Cardiac fibroblast (primary cell): ENCODE measurements at regions not wholly inside any gene's neighbourhood (a gene's known extent, or its start where the extent isn't known, plus 50 kb on each side); places are given as distances from the start of the nearest gene placed in this dataset.

ENCODE experiments used
- DNase-seq, 2 donors: peaks; one replicate each; pipeline versions ENCODE4 v3.0.0 to v3.0.0-alpha.2; 2010; ENCODE audit warnings: low read depth in 2 of 2
- H3K4me3 ChIP-seq, 2 donors: replicated peaks in 1 of 2; 1 replicate in 1 of 2; 2 replicates in 1 of 2; pipeline ENCODE4 v1.5.1; 2011; ENCODE audit warnings: low read depth in 2 of 2, low read length in 2 of 2, mild to moderate bottlenecking in 2 of 2, moderate library complexity in 1 of 2
- CTCF ChIP-seq: IDR thresholded peaks from one replicate; pipeline ENCODE4 v1.5.1; 2011; ENCODE audit warnings: low read depth, mild to moderate bottlenecking, low read length, inconsistent platforms

GRCh38 chr2:60359569-60359968 is 193.9 kb downstream of the BCL11A start:
- no peak overlapping the region for H3K4me3 ChIP-seq
- no peak for TF ChIP-seq CTCF
- no peak for DNase-seq

GRCh38 chr2:60358476-60358875 is 195.0 kb downstream of the BCL11A start:
- no peak for TF ChIP-seq CTCF
- DNase-seq, result no peak
- no peak overlapping the region for H3K4me3 ChIP-seq

- no peak for TF ChIP-seq CTCF
- no peak overlapping the region for H3K4me3 ChIP-seq
- DNase-seq, result no peak
These were observed 195.5 kb downstream of the BCL11A start for GRCh38 chr2:60357996-60358395.

GRCh38 chr2:60356346-60356745 is 197.1 kb downstream of the BCL11A start:
- no peak for DNase-seq
- no peak overlapping the region for H3K4me3 ChIP-seq
- no peak for TF ChIP-seq CTCF

- no peak for TF ChIP-seq CTCF
- DNase-seq, result no peak
- H3K4me3 ChIP-seq, result no peak overlapping the region
These were observed 197.6 kb downstream of the BCL11A start for GRCh38 chr2:60355849-60356261.

GRCh38 chr2:60354713-60355112 is 198.7 kb downstream of the BCL11A start:
- H3K4me3 ChIP-seq, result no peak overlapping the region
- no peak for DNase-seq
- TF ChIP-seq CTCF, result no peak

GRCh38 chr2:60353863-60354262 is 199.6 kb downstream of the BCL11A start:
- no peak for TF ChIP-seq CTCF
- no peak overlapping the region for H3K4me3 ChIP-seq
- DNase-seq, result no peak
